ENCODE measurements at regions not wholly inside any gene's neighbourhood (a gene's known extent, or its start where the extent isn't known, plus 50 kb on each side); places are given as distances from the start of the nearest gene placed in this dataset.

DNA sequence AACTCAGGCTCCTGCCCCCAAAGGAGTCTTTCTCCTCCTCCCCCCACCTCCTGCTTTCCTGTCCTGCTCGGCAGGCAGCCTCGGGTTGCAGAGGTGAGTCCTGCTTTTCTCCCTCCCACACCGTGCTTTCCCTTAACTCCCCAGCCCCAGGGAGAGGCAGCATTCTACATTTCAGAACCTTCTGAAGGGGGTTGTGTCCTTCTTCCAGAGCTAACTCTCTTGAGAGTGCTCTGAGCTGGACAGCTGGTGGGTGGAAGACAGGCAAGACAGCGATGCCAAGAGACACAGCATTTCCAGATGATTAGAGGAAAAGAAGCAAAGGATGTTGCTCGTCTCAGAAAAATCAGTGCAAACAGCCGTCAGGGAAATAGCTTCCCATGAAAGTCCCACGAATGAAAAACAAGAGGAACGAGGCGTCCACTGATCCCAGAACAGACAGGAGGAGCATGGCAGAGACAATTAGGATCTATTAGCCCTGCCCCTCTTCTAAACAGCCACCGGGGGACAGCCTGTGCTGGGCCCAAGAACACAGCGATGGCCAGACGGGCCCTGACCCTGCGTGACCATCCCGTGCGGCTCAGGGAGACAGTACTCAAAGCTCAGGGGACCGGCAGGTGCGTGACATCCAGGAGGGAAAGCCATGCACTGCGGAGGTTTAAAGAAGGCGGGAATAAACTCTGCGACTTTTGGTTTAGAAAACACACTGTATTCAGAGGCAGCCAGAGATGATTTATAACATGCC lies 216.5 kb upstream of the RTL1 start:
- TF ChIP-seq CTCF (conservative IDR thresholded peaks at IDR 0.05; ENCODE audit: low read length) (peak; percentile 23; the same call in 1 of the 2 replicates), EZH2phosphoT487 (IDR thresholded peaks at IDR 0.05; ENCODE audit: borderline replicate concordance, low read depth, low read length) (no peak)

Data from OCI-LY7 (cell line).